ENCODE measurements at regions not wholly inside any gene's neighbourhood (a gene's known extent, or its start where the extent isn't known, plus 50 kb on each side); places are given as distances from the start of the nearest gene placed in this dataset.

GRCh38 chr2:24439971-24440340, 51.1 kb upstream of the NCOA1 start:
- no peak for DNase-seq (ENCODE audit: low read depth)

- DNase-seq (ENCODE audit: low read depth): no peak
Measured at GRCh38 chr2:24439280-24439970, 51.6 kb upstream of the NCOA1 start.

GRCh38 chr2:24438106-24438505, 52.9 kb upstream of the NCOA1 start:
- DNase-seq (ENCODE audit: low read depth): no peak

- no peak for DNase-seq (ENCODE audit: low read depth)
Measured at GRCh38 chr2:24435391-24436316, 55.4 kb upstream of the NCOA1 start.

- no peak for DNase-seq (ENCODE audit: low read depth)
Measured at GRCh38 chr2:24434541-24434940, 56.5 kb upstream of the NCOA1 start.

DNA sequence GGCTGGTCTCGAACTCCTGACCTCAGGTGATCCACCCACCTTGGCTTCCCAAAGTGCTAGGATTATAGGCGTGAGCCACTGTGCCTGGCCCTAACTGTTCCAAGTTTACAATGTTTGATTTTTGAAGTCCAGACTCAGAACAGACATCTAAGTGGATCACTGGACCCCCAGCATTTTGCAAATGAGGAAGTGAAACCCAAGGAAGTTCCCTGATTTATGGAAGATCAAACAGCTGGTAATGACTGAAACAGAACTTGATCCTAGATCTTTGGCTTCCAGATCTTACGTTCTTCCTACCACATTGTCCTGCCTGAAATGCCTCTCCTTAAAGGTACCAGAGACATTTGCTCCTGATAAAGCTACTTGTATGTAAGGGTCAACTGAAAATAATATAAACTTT, 58.3 kb upstream of the NCOA1 start:
- DNase-seq (ENCODE audit: low read depth): no peak

DNA sequence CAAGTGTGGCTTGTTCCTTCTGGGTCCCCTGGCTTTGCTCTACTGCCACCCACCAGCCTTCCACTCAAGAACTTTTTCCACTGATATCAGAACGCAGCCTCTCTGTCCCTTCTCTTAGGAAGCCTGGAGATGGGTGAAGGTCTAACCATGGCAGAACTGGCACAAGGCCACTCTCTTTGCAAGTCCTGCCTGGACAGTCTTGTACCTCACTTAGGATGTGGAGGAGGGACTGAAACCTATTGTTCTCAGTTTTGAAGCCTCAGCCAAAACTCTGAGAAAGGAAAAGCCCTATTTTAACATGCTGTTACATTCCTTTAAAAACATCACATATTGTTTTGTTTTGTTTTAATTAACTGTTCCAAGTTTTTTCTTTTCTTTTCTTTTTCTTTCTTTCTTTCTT, 58.9 kb upstream of the NCOA1 start:
- no peak for DNase-seq (ENCODE audit: low read depth)

DNA sequence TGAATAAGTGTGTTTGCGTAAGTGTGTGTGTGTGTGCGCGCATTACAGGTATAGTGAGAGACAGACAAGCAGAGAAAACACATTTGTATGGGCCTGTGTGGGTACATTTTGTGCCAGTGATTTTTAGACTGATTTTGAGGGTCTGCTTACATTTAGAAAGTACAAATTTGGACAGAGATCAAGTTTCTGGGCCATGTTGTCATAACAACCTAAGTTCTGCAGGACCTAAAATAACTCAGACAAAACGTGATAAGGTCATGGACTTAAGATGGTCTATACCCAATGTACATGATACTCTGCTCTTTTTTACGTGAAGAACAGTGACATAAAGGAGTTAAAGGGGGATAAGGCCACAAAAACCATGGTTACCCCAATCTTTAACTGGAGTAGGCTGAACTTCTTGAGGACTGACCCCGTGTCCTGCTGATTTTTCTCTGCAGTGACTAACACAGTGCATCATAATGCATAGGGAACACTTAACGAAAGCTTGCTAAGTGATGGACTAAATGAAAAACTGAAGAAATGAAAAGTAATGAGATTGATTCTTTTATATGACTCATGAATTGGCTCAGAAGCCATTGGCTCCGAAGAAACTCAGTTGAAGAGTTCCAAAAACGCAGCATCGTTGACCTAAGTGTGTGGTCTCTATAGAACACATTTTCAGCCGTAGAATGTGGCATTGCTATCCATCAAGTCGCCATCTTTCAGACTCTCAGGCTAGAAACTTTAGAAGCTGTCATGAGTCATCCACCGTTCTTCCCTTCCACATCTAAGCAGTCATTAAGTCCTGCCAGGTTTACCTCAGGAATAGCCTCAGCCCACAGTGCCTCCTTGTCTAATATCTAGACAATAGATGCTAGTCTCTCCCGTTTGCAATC, 61.6 kb upstream of the NCOA1 start:
- DNase-seq (ENCODE audit: low read depth): no peak

DNA sequence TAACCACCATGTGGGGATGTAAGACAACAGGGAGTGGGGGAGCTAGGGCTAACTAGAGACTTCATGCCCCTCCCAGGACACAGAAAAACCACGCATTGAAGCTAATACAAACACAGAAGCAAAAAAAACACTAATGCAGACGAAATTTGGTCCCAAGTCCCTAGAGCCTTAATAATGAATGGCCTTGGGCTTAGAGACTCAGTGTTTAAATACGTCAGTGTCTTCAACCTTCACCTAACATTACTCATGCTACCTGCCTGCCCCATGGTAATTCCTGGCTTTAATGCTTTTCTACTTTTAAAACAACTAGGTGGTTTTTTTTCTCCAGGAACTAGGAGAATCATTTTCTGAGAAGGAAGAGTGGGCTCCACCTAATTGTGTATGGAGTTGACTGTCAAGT, 64.1 kb upstream of the ITSN2 start:
- no peak for DNase-seq (ENCODE audit: low read depth)

- DNase-seq (ENCODE audit: low read depth): no peak
Measured at GRCh38 chr2:24423095-24423494, 62.8 kb upstream of the ITSN2 start.

DNA sequence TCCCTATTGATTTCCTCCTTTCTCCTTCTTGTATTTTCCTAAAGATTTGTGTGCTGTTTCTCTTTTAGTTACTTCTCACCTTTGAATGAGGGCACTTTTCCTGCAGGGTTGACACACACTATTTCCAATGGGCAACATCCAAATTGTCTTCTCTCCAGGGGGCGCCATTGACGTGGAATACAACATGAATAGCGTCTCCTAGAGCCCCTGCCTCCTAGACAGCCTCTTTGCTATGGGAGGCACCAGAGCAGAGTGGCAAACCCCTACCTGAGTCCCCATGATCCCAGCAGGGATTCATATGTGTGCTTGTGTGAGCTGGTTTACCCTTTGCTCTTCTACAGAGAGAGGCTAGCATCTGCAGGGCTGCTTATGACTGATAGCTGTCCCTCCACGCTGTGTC, 61.3 kb upstream of the ITSN2 start:
- DNase-seq (ENCODE audit: low read depth): peak; percentile 29

DNA sequence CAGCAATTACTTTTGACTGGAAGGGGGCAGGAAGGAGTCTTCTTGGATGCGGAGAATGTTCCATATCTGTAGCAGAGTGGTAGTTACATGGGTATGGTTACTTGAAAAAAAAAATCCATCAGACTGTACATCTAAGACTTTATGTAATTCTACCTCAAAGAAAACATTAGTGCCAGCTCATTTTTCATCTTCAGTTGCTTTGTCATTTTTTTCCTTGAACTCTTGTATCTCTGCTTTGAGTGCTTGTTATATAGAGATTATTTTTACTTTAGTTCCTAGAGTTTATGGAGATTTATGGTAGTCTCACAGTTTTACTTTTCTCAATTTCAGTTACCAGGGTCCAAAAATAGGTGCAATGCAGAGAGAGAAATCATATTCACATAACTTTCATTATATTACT, 60.0 kb upstream of the ITSN2 start:
- DNase-seq (ENCODE audit: low read depth): no peak

- no peak for DNase-seq (ENCODE audit: low read depth)
Measured at GRCh38 chr2:24418166-24418841, 58.0 kb upstream of the ITSN2 start.

DNA sequence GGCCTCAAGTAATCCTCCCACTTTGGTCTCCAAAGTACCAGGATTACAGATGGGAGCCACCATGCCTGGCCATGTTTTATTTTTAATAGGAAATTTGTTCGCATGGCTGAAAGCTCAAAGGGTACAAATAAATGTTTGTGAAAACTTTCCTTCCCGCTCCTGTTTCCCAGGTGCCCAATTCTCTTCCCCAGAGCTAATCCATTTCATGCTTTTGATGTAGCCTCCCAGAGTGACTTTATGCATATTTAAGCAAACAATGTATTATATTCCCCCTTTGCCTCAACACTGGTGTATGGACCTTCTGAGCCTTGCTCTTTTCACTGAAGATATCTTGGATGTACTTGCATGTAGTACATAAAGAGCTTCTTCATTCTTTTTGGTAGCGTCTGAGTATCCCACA, 52.5 kb upstream of the ITSN2 start:
- DNase-seq (ENCODE audit: low read depth): no peak

DNA sequence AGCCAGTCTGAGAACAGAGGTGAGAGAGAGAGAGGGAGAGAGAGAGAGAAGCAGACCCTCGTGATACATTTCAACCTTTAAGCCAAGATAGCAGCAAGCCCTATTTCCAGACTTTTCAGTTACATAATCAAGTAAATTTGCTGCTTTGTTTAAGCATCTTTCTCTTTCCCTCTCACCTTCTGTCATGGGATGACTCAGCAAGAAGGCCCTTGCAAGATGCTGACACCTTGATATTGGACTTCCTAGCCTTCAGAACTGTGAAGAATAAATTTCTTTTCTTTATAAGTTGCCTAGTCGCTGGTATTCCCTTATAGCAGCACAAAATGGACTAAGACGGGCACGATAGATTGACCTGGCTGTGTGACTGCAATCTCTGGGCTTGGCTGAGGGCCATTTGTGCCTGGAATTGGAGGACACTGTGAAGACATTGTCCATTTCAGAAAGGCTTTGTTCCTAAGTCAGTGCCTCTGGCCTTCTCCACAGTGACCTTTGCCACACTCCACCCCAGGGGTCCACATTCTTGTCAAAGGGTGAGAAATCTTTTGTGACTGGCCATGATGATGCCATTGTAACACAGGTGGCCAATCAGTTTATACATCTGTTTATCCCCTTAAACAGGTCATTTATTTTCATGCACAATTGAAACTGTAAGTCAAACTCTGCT, 51.3 kb upstream of the ITSN2 start:
- DNase-seq (ENCODE audit: low read depth): no peak

GRCh38 chr2:24410976-24411375, 50.6 kb upstream of the ITSN2 start:
- no peak for DNase-seq (ENCODE audit: low read depth)

DNA sequence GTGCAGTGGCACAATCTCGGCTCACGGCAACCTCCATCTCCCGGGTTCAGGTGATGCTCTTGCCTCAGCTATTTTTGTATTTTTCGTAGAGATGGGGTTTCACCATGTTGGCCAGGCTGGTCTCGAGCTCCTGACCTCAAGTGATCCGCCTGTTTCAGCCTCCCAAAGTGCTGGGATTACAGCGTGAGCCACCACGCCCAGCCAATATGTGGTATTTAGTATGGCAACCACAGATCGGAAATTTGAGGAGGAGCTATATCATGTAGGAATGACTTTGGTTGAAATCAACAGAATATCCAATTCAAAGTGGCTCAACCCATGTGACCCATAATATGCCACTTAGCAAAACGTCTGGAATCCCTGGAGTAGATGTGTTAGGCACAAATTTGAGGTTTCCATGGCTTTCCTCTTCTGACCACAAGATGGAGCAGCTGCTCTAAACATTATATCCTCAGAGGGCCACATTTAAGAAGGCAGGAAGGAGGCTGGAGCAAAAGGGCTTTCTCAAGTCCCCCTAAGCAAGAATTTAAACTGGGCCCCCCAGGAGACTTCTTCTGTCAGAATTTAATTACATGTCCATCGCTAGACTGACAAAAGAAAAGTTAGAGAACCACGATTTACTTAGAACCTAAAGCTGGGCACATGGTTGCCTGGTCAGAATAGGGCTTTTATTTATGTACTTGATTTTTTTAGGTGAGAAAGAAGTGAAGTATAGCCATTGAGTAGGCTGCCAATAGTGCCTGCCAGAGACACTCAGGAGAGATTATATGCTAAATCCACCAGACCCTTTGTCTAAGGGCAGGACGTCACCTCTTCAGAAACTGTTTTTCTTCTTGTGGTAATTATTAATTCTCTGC, 49.6 kb upstream of the ITSN2 start:
- peak; percentile 30 for DNase-seq (ENCODE audit: low read depth)

All from CMK (cell line).